HG03060 (cell line): ENCODE measurements at regions not wholly inside any gene's neighbourhood (a gene's known extent, or its start where the extent isn't known, plus 50 kb on each side); places are given as distances from the start of the nearest gene placed in this dataset.
"Not testable (repeated sequence)": the region's sequence is repeated elsewhere in the genome, so short reads cannot be mapped to it uniquely, and the experiment has no call there.

Source experiments
- ATAC-seq: cut with Tn5 transposase; IDR thresholded peaks from one replicate; pipeline ENCODE4 v1.9.1; 2021; ENCODE audit warnings: low read depth, moderate number of reproducible peaks; ENCODE audit not compliant: unreplicated experiment

DNA sequence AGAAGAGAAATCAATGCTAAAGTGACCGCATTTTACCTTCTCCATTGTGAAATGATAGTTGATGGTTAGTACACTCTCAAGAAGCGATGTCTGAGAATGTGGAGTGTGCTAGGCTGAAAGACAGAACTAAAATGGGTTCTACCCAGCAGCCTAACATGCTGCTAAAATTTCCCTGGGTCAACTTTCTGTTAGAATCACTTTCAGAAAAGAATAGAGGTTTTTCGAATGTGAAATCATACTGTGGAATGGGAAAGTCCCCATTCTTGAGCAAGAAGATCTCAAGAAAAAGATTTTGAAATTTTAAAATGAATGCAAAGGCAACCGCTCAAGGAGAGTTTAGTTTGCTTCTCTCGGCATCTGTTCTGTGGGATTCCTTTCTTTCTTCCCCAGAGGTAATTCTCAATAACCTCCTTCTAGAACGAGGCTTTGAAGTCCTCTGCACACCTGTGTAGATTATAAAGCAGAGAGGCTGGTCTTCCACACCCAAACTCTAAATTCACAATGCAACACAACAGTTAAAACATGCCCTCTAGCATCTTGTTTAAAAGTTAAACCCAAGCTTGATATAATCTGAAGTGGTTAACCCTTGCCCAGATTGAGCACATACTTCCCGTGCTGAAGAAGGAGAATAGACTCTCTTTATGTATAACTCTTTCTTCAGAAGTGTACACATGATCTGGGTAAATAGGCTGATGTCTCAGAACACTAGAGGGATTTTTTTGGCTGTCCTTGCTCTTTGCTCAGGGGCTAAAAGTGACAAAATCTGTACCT, 208.7 kb upstream of the KLF3 start:
- ATAC-seq: no peak

DNA sequence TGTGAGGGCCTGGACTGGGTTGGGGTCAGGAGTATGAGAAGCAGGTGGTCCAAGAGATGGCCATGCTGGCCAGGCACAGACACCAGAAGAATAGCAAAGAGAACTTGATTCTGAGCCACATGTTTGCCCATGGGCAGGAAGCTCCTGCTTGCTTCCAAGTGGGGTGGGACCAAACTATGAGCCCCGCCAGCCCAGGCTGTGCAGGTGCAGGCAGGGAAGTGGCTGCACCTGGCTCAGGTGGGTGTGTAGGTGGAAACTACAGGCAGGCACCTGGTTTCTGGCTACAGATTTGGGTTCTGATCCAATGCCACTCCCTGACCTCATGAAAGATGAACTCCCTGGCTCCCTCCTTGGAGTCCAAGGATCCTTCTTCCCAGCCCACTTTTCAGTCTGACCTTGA, 207.9 kb upstream of the KLF3 start:
- ATAC-seq: no peak

DNA sequence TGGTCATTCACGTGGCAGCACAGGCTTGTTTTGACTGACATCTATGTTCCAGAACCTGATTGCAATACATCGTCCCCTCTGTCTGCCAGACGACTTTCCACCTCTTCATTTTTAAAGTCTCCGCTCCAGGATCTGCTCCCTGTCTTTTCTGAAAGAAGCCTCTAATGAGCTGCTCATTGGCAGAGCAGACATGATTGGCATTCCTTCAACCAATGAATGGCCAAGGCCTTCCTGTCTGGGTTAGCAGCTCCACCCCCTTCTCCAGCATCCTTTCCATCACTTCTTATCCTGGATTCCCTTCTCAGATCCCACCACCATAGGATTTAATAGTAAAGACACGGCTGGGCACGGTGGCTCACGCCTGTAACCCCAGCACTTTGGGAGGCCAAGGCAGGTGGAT, 202.7 kb upstream of the KLF3 start:
- ATAC-seq: no peak

DNA sequence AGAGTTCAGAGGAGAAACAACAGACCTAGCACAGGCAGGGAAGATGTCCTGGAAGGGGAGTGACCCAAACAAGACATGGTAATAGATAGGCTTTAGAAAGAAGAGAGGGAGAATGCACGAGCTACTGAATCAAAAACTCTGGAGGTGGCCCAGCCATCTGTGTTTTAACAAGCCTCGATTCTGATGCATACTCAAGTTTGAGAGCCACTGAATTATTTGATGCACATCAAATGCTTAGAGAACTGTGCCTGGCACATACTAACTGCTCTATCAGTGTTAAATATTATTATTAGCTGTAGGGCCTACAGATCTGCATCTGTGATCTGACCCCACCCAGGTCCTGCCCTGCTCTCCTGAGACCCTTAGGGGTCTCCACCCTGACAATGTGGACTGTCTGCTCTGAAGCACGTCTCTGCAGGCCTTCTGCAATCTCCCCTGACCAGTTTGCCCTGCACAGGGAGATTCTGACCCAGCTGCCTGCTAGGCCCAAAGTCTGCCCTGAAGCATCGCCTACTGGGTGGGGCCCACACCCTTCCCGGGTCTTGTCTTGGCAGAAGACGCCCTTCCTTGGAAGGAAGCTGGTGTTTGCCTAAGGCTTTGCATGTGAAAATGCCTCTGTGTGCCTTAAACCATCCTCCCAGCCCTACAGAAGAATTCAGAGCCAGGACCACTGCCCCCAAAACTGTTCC, 201.5 kb upstream of the KLF3 start:
- no peak for ATAC-seq

DNA sequence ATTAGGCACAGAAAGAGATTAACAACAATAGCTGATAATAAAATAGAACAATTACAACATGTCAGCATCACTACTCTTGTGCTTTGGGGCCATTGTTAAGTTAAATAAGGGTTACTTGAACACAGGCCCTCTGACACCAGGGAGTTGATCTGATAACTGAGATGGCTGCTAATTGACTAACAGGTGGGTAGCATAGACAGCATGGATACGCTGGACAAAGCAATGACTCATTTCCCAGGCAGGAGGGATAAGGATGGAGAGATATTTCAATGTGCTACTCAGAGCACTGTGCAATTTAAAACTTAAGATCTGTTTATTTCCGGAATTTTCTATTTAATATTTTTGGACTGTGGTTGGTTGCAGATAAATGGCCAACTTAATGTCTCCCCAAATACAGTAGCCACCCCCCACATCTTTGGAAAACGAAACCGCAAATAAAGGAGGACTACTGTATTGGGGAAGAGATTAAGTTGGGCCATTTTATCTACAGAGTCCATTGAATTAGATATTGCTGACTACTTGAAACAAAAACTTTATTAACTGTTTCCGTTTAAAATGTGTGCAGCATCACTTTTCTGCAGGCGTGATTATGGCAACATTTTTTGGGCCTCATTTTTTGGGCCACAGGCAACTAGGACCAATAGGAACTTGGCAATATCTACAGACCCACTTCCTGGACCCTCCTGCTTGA, 200.6 kb upstream of the KLF3 start:
- no peak for ATAC-seq

DNA sequence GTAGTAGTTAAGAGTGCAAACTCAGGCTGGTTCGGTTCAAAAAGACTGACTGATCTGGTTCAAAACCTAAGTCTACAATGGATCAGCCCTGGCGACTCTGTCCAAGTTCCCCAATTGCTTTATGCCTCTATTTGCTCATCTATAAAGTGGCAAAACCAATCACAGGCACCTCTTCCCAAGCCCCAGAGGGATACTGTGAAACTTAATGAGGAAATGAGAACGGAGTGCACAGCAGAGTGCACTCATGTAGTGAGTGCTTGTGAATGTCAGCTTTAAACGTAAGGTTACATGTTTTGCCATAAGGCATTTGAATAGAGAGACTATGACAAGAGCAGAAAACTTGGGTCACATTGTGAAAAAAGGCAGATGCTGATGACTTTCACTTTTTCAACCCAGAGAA, 199.7 kb upstream of the KLF3 start:
- no peak for ATAC-seq

DNA sequence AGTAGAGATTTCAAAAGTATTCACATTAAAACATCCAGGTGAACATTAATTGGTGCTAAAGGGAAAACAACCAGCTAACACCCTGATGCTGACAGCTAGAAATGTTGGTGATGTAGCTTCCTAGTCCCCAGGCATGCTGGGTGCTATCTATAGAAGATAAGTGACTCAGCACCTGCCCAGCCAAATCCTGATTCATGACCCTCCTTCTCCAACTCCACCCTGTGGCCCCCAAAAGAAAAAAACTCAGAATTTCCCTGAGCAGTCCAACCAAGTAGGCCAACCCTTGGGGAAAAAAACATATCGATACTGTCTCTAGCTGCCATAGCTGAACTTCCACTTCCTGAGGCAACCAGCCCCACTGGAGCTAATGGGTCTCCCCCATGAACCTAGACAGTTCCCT, 197.6 kb upstream of the KLF3 start:
- no peak for ATAC-seq

DNA sequence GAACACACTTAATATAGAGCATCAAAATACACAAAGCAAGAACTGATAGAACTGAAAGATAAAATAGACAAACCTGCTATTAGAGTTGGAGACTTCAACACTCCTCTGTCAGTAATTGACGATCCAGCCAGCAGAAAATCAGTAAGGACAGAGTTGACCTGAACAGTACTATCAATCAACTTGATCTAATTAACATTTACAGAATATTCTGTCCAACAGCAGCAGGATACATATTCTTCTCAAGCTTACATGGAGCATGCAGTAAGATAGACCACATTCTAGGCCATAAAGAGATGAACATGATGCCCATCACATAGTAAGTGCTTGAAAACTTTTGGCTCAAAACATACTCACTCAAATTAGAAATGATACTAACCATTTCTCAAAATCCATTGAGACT, 196.7 kb upstream of the KLF3 start:
- ATAC-seq: no peak

DNA sequence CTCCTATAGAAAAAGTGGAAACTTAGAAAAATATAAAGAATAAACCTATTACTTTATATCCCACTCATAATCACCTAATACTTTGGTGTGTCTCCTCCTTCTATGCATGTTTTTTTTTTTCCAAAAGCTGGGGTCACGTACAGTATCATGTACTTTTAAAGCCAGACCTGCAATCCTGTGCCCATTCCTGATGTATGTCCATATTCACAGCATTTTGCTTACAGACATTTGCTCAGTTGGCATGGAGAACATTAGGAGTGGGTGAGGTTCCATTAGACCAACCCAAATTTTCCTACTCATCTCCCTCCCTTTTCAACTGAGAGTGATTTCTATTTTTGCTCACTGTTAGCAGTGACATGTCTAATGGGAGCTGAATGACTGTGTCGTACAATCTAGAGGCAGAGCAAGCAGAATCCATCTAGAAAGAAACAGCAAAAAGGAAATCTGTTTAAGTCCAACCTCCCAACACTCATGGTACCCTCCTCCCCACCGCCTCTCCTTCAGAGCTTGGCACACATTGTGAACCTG, 195.6 kb upstream of the KLF3 start:
- no peak for ATAC-seq

DNA sequence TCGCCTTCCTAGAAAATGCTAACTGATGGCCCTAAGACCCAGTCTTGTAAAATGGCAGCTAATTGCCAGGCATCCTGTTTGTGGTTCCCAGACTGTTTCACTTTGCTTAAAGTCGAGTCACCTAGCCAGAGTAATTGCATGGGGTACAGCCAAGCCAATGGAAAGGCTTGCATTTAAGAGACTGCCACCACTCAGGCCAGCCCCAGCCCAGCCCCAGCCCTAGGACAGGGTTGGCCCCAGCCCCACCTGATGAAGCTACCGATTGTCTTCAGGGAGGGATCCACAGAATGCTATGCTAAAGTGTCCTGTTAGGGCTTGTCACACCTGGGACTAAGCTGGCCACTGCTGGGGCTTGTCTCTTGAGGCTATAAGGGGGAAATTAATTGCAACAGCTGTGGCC, 194.6 kb upstream of the KLF3 start:
- no peak for ATAC-seq

DNA sequence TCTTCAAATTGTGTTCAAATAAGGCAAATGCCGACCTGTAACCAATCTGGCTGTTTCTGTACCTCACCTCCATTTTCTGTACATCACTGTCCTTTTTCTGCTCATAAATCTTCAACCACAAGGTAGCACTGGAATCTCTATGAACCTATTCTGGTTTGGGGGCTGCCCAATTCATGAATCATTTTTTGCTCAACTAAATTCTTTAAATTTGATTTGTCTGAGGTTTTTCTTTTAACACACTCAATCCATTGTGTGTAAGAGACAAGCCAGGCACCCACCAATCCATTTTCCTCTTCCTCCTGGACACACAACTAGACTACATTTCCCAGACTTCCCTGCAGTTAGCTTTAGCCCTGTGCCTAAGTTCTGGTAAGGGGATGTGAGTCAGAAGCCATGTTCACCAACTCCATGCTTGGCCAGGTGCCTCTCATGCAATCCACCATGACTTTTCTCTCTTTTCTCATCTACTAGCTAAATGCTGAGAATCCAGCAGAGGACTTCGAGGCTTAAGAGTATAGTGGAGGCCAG, 193.2 kb upstream of the KLF3 start:
- ATAC-seq: no peak

DNA sequence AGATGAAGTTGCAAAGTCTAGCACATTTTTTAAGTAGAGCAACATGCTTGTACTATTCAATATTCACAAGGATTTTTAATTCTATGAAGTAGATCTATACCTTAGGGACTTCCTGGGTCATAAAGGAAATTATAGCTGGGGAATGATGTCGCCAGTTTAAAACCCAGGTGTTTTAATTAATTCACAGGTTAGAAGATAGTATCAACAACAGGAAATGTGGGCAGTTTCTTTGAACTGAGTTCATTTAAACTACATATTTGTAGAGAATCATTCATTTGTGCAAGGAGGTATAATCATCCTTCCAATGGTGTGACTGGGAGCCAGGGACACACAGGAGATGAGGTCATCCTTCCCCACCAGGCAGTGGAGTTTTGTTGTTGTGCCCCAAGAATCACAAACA, 181.3 kb upstream of the KLF3 start:
- no peak for ATAC-seq

DNA sequence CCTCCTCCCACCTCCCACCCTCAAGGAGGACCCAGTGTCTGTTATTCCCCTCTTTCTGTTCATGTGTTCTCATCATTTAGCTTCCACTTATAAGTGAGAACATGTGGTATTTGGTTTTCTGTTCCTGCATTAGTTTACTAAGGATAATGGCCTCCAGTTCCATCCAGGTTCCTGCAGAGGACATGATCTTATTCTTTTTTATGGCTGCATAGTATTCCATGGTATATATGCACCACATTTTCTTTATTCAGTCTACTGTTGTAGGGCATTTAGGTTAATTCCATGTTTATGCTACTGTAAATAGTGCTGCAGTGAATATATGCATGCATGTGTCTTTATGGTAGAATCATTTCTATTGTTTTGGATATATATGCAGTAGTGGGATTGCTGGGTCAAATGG, 180.4 kb upstream of the KLF3 start:
- ATAC-seq: not testable (repeated sequence)

DNA sequence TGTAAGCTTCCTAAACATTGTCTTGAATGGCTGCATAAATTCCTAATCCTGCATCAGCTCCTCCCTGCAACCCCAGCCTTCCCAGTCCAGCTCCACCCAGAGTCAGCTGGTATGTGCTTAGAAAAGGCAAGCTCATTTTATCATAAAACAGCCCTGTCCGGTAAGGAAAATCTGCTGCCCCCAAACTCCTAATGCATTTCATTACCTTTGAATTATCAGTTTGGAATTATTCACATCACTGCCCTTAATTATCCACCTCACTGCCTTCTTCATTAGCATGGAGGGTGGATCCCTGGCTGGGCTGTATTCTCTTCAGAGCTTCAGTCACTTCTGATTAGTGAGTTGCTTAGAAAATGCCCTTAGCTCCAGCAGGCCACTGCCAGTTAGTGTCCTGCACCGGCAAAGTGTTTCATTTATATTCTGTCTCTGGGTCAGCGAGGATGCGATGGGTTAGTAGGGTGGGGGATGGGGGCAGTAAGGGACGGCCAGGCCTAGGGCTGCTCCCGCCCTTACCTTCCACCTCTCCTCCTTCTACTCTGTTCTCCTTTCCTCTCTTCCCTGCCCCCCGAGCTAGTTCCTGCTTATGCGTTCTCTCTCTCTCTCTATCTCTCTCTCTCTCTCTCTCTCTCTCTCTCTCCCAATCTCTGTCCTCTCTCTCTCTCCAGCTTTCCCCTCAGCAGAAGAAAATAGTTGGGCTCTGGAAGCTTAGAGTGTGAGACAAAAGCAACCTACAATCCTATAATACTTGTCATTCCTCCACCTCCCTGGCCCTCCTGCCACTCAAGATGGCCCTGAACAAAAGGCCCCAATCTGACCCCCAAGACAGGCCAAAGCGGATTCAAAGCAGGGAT, 174.8 kb upstream of the KLF3 start:
- ATAC-seq: no peak

DNA sequence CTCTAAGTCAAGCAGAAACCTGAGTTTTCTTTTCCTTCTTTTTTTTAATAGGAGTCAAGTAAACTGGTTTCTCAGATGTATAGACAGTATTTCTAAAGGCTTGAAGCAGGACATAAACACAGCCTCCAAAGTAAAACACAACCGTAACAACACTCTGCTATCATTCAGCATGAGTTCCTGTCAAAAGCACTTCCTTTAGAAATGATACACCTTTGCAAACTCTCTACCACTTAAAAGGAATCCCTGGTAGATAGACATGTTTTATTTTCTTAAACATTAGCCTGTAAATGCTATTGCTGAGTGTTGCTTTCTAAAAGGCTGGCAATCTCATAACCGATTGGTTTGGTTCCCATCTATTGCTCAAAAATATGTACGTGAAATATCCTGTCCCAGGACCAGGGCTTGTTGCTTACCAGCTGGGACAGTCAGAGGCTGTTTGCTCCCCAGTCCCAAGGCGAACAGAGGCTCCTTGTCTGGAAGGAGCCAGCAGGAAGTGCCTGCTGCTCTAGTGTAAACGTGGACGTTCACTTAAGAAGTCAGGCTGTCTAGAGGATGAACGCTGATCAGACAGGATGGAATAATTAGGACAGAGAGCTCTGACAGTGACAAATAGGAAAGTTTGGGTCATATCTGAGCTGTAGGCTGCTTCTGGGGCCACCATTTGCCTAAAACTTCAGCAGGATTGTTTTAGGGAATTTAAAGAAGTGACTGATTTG, 173.9 kb upstream of the KLF3 start:
- ATAC-seq: no peak

DNA sequence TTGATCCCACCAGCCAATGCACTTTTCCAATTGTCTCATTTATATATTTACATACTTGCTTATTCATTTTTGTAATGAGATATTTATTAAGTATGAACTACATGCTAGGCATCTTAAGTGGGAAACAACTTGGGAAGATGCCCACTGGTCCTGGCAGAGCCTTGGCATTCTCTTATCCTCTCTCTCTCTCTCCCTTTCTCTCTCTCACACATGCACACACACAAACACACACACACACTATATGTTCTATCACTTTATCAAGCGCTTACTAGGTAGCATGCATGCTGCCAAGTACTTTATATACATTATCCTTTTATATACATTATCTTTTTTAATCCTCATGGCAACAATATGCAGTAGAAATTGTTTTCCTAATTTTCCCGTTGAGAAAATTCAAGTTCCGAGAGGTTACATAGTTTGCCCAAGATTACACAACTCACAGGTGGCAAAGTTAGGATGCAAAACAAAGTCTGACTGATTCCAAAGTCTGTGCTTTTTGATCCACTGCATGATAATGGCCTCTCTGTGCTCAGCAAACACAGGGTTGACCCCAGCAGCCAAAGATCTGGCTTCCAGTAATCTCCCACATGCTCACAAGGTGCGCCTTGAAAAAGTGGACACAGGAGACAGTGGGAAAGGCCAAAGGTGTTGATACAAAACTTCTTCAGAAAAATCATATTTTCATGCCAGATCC, 173.1 kb upstream of the KLF3 start:
- ATAC-seq: no peak

DNA sequence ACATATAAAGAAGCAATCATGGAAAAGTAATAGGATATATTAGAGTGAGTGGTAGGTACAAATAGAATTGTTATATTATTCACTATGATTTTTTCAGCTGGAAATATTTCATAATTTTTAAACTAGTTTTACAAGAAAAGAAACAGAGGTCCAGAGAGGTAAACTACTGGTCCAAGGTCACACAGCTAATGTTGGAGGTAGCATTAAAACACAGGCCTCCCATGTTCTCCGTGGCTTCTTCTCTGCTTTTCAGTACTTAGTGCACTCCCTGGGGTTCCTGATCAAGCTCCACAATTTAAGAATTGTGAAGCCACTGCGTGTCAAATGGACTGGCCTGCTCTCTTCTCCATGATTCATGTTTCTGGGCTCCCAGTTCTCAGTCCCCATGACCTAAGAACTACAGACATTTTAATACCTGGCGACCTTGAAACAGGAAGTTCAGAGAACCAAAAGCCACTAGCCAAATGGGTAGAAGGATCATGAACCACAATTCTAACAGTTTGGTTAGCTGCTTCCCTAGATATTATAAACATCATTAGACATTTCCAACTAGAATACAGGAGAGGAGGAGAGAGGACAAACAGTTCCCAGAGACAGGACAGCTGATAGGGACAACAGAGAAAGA, 172.0 kb upstream of the KLF3 start:
- ATAC-seq: no peak

DNA sequence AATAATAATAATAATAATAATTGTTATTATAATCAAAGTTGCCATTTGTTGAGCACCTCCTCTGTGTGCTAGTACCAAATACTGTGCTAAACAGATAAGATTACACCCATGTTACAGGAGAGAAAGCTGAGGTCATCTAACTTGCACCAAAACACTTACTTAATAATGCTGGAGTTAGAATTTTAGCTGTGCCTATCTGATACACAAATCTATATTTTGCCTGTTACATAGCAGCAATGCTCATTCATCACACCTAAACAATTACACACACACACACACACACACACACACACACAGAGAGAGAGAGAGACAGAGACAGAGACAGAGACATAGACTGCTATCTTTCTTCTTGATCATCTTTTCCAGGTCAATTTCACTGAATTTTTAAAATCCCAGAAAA, 170.9 kb upstream of the KLF3 start:
- ATAC-seq: no peak

DNA sequence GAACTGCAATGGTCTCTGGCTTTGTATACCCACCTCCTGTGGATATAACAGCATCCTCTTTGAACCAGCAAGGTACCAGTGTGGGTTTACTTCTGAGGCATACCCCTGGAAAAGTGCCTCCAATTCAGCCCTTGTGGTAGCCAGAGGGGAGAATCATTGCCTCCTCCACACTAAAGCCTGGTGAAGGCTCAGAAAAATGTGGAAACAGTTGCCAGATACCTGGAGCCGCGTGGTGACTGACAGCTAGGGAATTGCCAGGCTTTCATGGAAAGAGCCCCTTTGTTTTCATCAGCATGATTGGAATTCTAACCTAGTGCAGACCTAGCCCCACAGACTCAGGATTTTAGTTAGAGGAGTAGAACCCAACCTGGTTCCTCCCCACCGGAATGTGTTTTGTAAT, 168.6 kb upstream of the KLF3 start:
- ATAC-seq: no peak
